Panc1 (cell line): ENCODE measurements at regions not wholly inside any gene's neighbourhood (a gene's known extent, or its start where the extent isn't known, plus 50 kb on each side); places are given as distances from the start of the nearest gene placed in this dataset.

Source experiments
- CTCF ChIP-seq: fragments of 450-650 bp; IDR thresholded peaks from 2 replicates; pipeline ENCODE4 v1.5.1; 2017; ENCODE audit warnings: mild to moderate bottlenecking
- POLR2AphosphoS5 ChIP-seq: IDR thresholded peaks from 2 replicates; pipeline ENCODE4 v1.6.1; 2012; ENCODE audit warnings: mild to moderate bottlenecking, low read depth, low read length, moderate library complexity
- REST ChIP-seq, 2 experiments: IDR thresholded peaks; 2 replicates each; pipeline ENCODE4 v1.6.1; 2011 to 2012; ENCODE audit warnings: low read depth in 2 of 2, control low read depth in 1 of 2, low read length in 1 of 2, mild to moderate bottlenecking in 1 of 2, moderate library complexity in 1 of 2; ENCODE audit not compliant: insufficient read depth in 1 of 2
- SIN3A ChIP-seq: IDR thresholded peaks from 2 replicates; pipeline ENCODE4 v1.6.1; 2012; ENCODE audit warnings: low read depth, mild to moderate bottlenecking, low read length, moderate library complexity, borderline replicate concordance; ENCODE audit not compliant: insufficient read depth
- TCF7L2 ChIP-seq: IDR thresholded peaks from 2 replicates; pipeline ENCODE4 v1.6.1; 2011; ENCODE audit warnings: mild to moderate bottlenecking, low read depth, low read length, inconsistent platforms

GRCh38 chr9:97791542-97791941, 61.5 kb upstream of the FOXE1 start:
- TF ChIP-seq CTCF (no peak), POLR2AphosphoS5 (no peak), TCF7L2 (no peak), SIN3A (no peak), REST (IDR thresholded peaks at IDR 0.05; ENCODE audit: insufficient read depth in 1 of 2, low read depth in 2 of 2, low read length in 1 of 2) (no peak)
